ENCODE measurements at regions not wholly inside any gene's neighbourhood (a gene's known extent, or its start where the extent isn't known, plus 50 kb on each side); places are given as distances from the start of the nearest gene placed in this dataset.
"Not testable (repeated sequence)": the region's sequence is repeated elsewhere in the genome, so short reads cannot be mapped to it uniquely, and the experiment has no call there.

GRCh38 chr3:140863580-140864009 is 78.0 kb upstream of the SLC25A36 start:
- DNase-seq (ENCODE audit: extremely low read depth, low read depth): peak; percentile 48

GRCh38 chr3:140870351-140870750 is 71.3 kb upstream of the SLC25A36 start:
- no peak for DNase-seq (ENCODE audit: extremely low read depth, low read depth)

- no peak for DNase-seq (ENCODE audit: extremely low read depth, low read depth)
These were observed 70.6 kb upstream of the SLC25A36 start for GRCh38 chr3:140871022-140871421.

GRCh38 chr3:140872165-140872564 is 69.5 kb upstream of the SLC25A36 start:
- DNase-seq (ENCODE audit: extremely low read depth, low read depth): not testable (repeated sequence)

- no peak for DNase-seq (ENCODE audit: extremely low read depth, low read depth)
These were observed 58.1 kb upstream of the SLC25A36 start for GRCh38 chr3:140883428-140884040.

GRCh38 chr3:140885697-140886096 is 55.9 kb upstream of the SLC25A36 start:
- not testable (repeated sequence) for DNase-seq (ENCODE audit: extremely low read depth, low read depth)

Data from NCI-H460 (cell line).